ENCODE measurements at regions not wholly inside any gene's neighbourhood (a gene's known extent, or its start where the extent isn't known, plus 50 kb on each side); places are given as distances from the start of the nearest gene placed in this dataset.

DNA sequence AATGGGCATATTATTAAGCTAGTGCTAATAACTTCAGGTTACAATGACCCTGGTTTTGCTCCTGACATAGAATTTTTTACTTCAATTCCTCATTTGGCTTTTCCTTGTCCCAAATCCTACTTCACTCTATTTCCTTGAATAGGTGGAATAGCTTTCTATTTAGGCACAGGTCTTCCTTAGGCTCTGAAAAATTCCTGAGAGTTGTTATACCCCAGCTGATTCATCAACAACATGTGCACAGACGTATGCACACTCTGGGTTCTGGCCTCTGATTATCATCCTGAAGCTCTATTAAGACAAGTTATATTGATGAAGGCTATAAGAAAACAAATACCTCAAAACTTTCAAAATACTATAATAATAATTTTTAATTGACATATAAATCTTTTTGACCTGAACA lies 172.4 kb downstream of the NTMT2 start:
- no peak overlapping the region for H3K4me3 ChIP-seq (ENCODE audit: low read depth, low read length, poor library complexity, severe bottlenecking)
- no peak overlapping the region for H3K27ac ChIP-seq (ENCODE audit: low read depth, low read length, poor library complexity, severe bottlenecking)
- intact Hi-C loops (cut with micrococcal nuclease; ENCODE audit: unreplicated experiment), result no loop called here
- H3K4me2 ChIP-seq (ENCODE audit: low read length), result no peak overlapping the region
- TF ChIP-seq CTCF (conservative IDR thresholded peaks at IDR 0.05; ENCODE audit: low read length), result no peak
- no peak for TF ChIP-seq EZH2phosphoT487 (IDR thresholded peaks at IDR 0.05; ENCODE audit: borderline replicate concordance, low read depth, low read length)
- CTCF ChIA-PET (ENCODE audit: unreplicated experiment), result no interaction called here
- H4K20me1 ChIP-seq (ENCODE audit: insufficient read depth, low read length), result no peaks in the 10 kb centered on the region
- H3K9me2 ChIP-seq (ENCODE audit: insufficient read depth, low read length), result no peaks in the 10 kb centered on the region
- no peaks in the 10 kb centered on the region for H3K36me3 ChIP-seq (ENCODE audit: insufficient read depth, low read length)
- no peaks in the 10 kb centered on the region for H3K79me2 ChIP-seq (ENCODE audit: insufficient read depth, low read depth, low read length)
- BruUV-seq (replicated peaks), result no TSS peak
- no peaks in the 10 kb centered on the region for H3K4me1 ChIP-seq (ENCODE audit: insufficient read depth, low read length, poor library complexity, severe bottlenecking)
- no peak for DNase-seq (ENCODE audit: low spot score)
- POLR2A ChIA-PET, result interaction anchor here (0.6 kb wide), 1 partner anchor 171 kb away, joined by 4 read pairs; no protein-coding TSS in a partner anchor
- no peak overlapping the region for H2AFZ ChIP-seq (ENCODE audit: low read length)
- no peaks in the 10 kb centered on the region for H3K9me3 ChIP-seq (ENCODE audit: low read length)

DNA sequence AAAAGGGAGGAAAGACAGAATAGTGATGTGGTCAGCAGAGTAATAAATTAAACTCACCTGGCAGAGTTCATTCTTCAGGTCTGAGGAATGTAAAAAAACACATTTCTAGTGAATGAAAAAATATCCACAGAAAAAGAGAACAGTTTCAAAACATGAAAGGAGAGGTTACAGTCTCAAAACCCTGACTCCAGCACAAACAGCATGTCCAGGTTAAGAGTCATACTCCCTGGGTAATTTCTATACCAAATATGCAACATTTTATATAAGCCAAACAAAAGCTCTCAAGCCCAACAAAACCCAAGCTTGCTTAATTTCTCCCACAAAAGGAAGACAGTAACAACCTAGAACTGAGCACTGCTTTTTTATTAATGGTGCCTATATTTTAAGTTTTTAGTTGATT lies 173.0 kb downstream of the NTMT2 start:
- Histone ChIP-seq H3K4me2 (ENCODE audit: low read length) (no peak overlapping the region), H3K27ac (ENCODE audit: low read depth, low read length, poor library complexity, severe bottlenecking) (no peak overlapping the region), H3K4me1 (ENCODE audit: insufficient read depth, low read length, poor library complexity, severe bottlenecking) (no peaks in the 10 kb centered on the region), H3K9me3 (ENCODE audit: low read length) (no peaks in the 10 kb centered on the region), H3K36me3 (ENCODE audit: insufficient read depth, low read length) (no peaks in the 10 kb centered on the region), H3K4me3 (ENCODE audit: low read depth, low read length, poor library complexity, severe bottlenecking) (no peak overlapping the region), H2AFZ (ENCODE audit: low read length) (no peak overlapping the region), H4K20me1 (ENCODE audit: insufficient read depth, low read length) (no peaks in the 10 kb centered on the region), H3K9me2 (ENCODE audit: insufficient read depth, low read length) (no peaks in the 10 kb centered on the region), H3K79me2 (ENCODE audit: insufficient read depth, low read depth, low read length) (no peaks in the 10 kb centered on the region)
- DNase-seq (ENCODE audit: low spot score), result no peak
- ChIA-PET POLR2A (interaction anchor here (0.6 kb wide), 2 partner anchors 35 to 170 kb away, joined by 3 to 4 read pairs; no protein-coding TSS in a partner anchor), CTCF (ENCODE audit: unreplicated experiment) (no interaction called here)
- no TSS peak for BruUV-seq (replicated peaks)
- TF ChIP-seq EZH2phosphoT487 (IDR thresholded peaks at IDR 0.05; ENCODE audit: borderline replicate concordance, low read depth, low read length) (no peak), CTCF (conservative IDR thresholded peaks at IDR 0.05; ENCODE audit: low read length) (no peak)
- intact Hi-C loops (cut with micrococcal nuclease; ENCODE audit: unreplicated experiment), result no loop called here

DNA sequence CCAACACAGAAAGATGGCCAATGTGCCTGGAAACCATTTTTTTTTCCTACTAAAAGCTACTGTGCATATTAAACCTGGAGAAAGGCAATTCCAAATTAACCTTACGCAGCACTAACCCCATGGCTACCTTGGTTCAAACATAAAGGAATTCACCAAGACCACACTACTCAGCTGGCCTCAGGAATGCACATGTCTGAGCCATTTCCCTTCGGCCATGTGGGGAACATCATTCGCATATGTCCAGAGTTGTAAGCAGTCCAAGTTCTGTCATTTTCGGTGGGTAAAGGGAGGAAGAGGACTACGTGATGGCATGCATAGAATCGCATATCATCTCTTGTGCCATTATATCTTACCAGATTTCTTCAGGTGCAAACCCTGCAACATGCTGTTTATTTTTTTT lies 175.4 kb downstream of the NTMT2 start:
- H3K36me3 ChIP-seq (ENCODE audit: insufficient read depth, low read length), result no peaks in the 10 kb centered on the region
- no peaks in the 10 kb centered on the region for H3K9me2 ChIP-seq (ENCODE audit: insufficient read depth, low read length)
- H3K27ac ChIP-seq (ENCODE audit: low read depth, low read length, poor library complexity, severe bottlenecking), result no peak overlapping the region
- H2AFZ ChIP-seq (ENCODE audit: low read length), result no peak overlapping the region
- DNase-seq (ENCODE audit: low spot score), result no peak
- no peak overlapping the region for H3K4me2 ChIP-seq (ENCODE audit: low read length)
- intact Hi-C loops (cut with micrococcal nuclease; ENCODE audit: unreplicated experiment), result no loop called here
- no TSS peak for BruUV-seq (replicated peaks)
- H3K9me3 ChIP-seq (ENCODE audit: low read length), result no peaks in the 10 kb centered on the region
- no peak for TF ChIP-seq EZH2phosphoT487 (IDR thresholded peaks at IDR 0.05; ENCODE audit: borderline replicate concordance, low read depth, low read length)
- TF ChIP-seq CTCF (conservative IDR thresholded peaks at IDR 0.05; ENCODE audit: low read length), result no peak
- H4K20me1 ChIP-seq (ENCODE audit: insufficient read depth, low read length), result no peaks in the 10 kb centered on the region
- no peaks in the 10 kb centered on the region for H3K79me2 ChIP-seq (ENCODE audit: insufficient read depth, low read depth, low read length)
- H3K4me3 ChIP-seq (ENCODE audit: low read depth, low read length, poor library complexity, severe bottlenecking), result no peak overlapping the region
- POLR2A ChIA-PET, result interaction anchor here (1.1 kb wide), 1 partner anchor 12 kb away, joined by 3 read pairs; no protein-coding TSS in a partner anchor
- H3K4me1 ChIP-seq (ENCODE audit: insufficient read depth, low read length, poor library complexity, severe bottlenecking), result no peaks in the 10 kb centered on the region
- CTCF ChIA-PET (ENCODE audit: unreplicated experiment), result interaction anchor here (0.9 kb wide), 1 partner anchor 1073 kb away, joined by 3 read pairs; no protein-coding TSS in a partner anchor

Measured in OCI-LY7 (cell line).